ENCODE measurements at regions not wholly inside any gene's neighbourhood (a gene's known extent, or its start where the extent isn't known, plus 50 kb on each side); places are given as distances from the start of the nearest gene placed in this dataset.

GRCh38 chr3:80806673-80807072 lies 954.8 kb downstream of the GBE1 start:
- no peaks in the 10 kb centered on the region for H3K27me3 ChIP-seq (ENCODE audit: control insufficient read depth in 2 of 2, insufficient read depth in 2 of 2, low read length in 2 of 2)
- no peak overlapping the region for H3K27ac ChIP-seq (ENCODE audit: low read depth in 2 of 2, low read length in 2 of 2)
- no peaks in the 10 kb centered on the region for H3K36me3 ChIP-seq (ENCODE audit: control insufficient read depth in 2 of 2, insufficient read depth in 2 of 2, low read length in 2 of 2)
- no peak overlapping the region for H3K9ac ChIP-seq (ENCODE audit: low read depth in 1 of 2, low read length in 2 of 2)
- no peaks in the 10 kb centered on the region for H3K4me1 ChIP-seq (ENCODE audit: control insufficient read depth in 2 of 2, insufficient read depth in 2 of 2, low read length in 2 of 2)
- no peaks in the 10 kb centered on the region for H3K9me3 ChIP-seq (ENCODE audit: control insufficient read depth in 2 of 2, low read length in 2 of 2)
- no peak overlapping the region for H3K4me3 ChIP-seq (ENCODE audit: low read length in 2 of 2)

- Histone ChIP-seq H3K36me3 (ENCODE audit: control insufficient read depth in 2 of 2, insufficient read depth in 2 of 2, low read length in 2 of 2) (no peaks in the 10 kb centered on the region), H3K27me3 (ENCODE audit: control insufficient read depth in 2 of 2, insufficient read depth in 2 of 2, low read length in 2 of 2) (no peaks in the 10 kb centered on the region), H3K4me1 (ENCODE audit: control insufficient read depth in 2 of 2, insufficient read depth in 2 of 2, low read length in 2 of 2) (no peaks in the 10 kb centered on the region), H3K9me3 (ENCODE audit: control insufficient read depth in 2 of 2, low read length in 2 of 2) (no peaks in the 10 kb centered on the region), H3K9ac (ENCODE audit: low read depth in 1 of 2, low read length in 2 of 2) (no peak overlapping the region), H3K27ac (ENCODE audit: low read depth in 2 of 2, low read length in 2 of 2) (no peak overlapping the region), H3K4me3 (ENCODE audit: low read length in 2 of 2) (no peak overlapping the region)
Measured at GRCh38 chr3:80788914-80789313, 972.5 kb downstream of the GBE1 start.

GRCh38 chr3:80785875-80786274 lies 975.6 kb downstream of the GBE1 start:
- Histone ChIP-seq H3K9me3 (ENCODE audit: control insufficient read depth in 2 of 2, low read length in 2 of 2) (no peaks in the 10 kb centered on the region), H3K27ac (ENCODE audit: low read depth in 2 of 2, low read length in 2 of 2) (no peak overlapping the region), H3K4me3 (ENCODE audit: low read length in 2 of 2) (no peak overlapping the region), H3K36me3 (ENCODE audit: control insufficient read depth in 2 of 2, insufficient read depth in 2 of 2, low read length in 2 of 2) (no peaks in the 10 kb centered on the region), H3K4me1 (ENCODE audit: control insufficient read depth in 2 of 2, insufficient read depth in 2 of 2, low read length in 2 of 2) (no peaks in the 10 kb centered on the region), H3K27me3 (ENCODE audit: control insufficient read depth in 2 of 2, insufficient read depth in 2 of 2, low read length in 2 of 2) (no peaks in the 10 kb centered on the region), H3K9ac (ENCODE audit: low read depth in 1 of 2, low read length in 2 of 2) (no peak overlapping the region)

- Histone ChIP-seq H3K27ac (ENCODE audit: low read depth in 2 of 2, low read length in 2 of 2) (no peak overlapping the region), H3K4me3 (ENCODE audit: low read length in 2 of 2) (no peak overlapping the region), H3K9me3 (ENCODE audit: control insufficient read depth in 2 of 2, low read length in 2 of 2) (no peaks in the 10 kb centered on the region), H3K27me3 (ENCODE audit: control insufficient read depth in 2 of 2, insufficient read depth in 2 of 2, low read length in 2 of 2) (no peaks in the 10 kb centered on the region), H3K4me1 (ENCODE audit: control insufficient read depth in 2 of 2, insufficient read depth in 2 of 2, low read length in 2 of 2) (no peaks in the 10 kb centered on the region), H3K36me3 (ENCODE audit: control insufficient read depth in 2 of 2, insufficient read depth in 2 of 2, low read length in 2 of 2) (no peaks in the 10 kb centered on the region), H3K9ac (ENCODE audit: low read depth in 1 of 2, low read length in 2 of 2) (no peak overlapping the region)
Measured at GRCh38 chr3:80785475-80785874, 976.0 kb downstream of the GBE1 start.

- Histone ChIP-seq H3K27ac (ENCODE audit: low read depth in 2 of 2, low read length in 2 of 2) (no peak overlapping the region), H3K9me3 (ENCODE audit: control insufficient read depth in 2 of 2, low read length in 2 of 2) (no peaks in the 10 kb centered on the region), H3K4me1 (ENCODE audit: control insufficient read depth in 2 of 2, insufficient read depth in 2 of 2, low read length in 2 of 2) (no peaks in the 10 kb centered on the region), H3K36me3 (ENCODE audit: control insufficient read depth in 2 of 2, insufficient read depth in 2 of 2, low read length in 2 of 2) (no peaks in the 10 kb centered on the region), H3K9ac (ENCODE audit: low read depth in 1 of 2, low read length in 2 of 2) (no peak overlapping the region), H3K27me3 (ENCODE audit: control insufficient read depth in 2 of 2, insufficient read depth in 2 of 2, low read length in 2 of 2) (no peaks in the 10 kb centered on the region), H3K4me3 (ENCODE audit: low read length in 2 of 2) (no peak overlapping the region)
Measured at GRCh38 chr3:80771085-80771484, 990.4 kb downstream of the GBE1 start.

- H3K4me3 ChIP-seq (ENCODE audit: low read length in 2 of 2), result no peak overlapping the region
Measured at GRCh38 chr3:80770106-80771074, 991.1 kb downstream of the GBE1 start.

GRCh38 chr3:80769683-80770082 lies 991.8 kb downstream of the GBE1 start:
- H3K36me3 ChIP-seq (ENCODE audit: control insufficient read depth in 2 of 2, insufficient read depth in 2 of 2, low read length in 2 of 2), result no peaks in the 10 kb centered on the region
- H3K4me3 ChIP-seq (ENCODE audit: low read length in 2 of 2), result no peak overlapping the region
- no peak overlapping the region for H3K27ac ChIP-seq (ENCODE audit: low read depth in 2 of 2, low read length in 2 of 2)
- no peaks in the 10 kb centered on the region for H3K27me3 ChIP-seq (ENCODE audit: control insufficient read depth in 2 of 2, insufficient read depth in 2 of 2, low read length in 2 of 2)
- H3K4me1 ChIP-seq (ENCODE audit: control insufficient read depth in 2 of 2, insufficient read depth in 2 of 2, low read length in 2 of 2), result no peaks in the 10 kb centered on the region
- no peaks in the 10 kb centered on the region for H3K9me3 ChIP-seq (ENCODE audit: control insufficient read depth in 2 of 2, low read length in 2 of 2)
- H3K9ac ChIP-seq (ENCODE audit: low read depth in 1 of 2, low read length in 2 of 2), result no peak overlapping the region

More at GRCh38 chr3:80770106-80771074, 991.1 kb downstream of the GBE1 start:
- no peaks in the 10 kb centered on the region for H3K27me3 ChIP-seq (ENCODE audit: control insufficient read depth in 2 of 2, insufficient read depth in 2 of 2, low read length in 2 of 2)
- H3K27ac ChIP-seq (ENCODE audit: low read depth in 2 of 2, low read length in 2 of 2), result no peak overlapping the region
- H3K4me1 ChIP-seq (ENCODE audit: control insufficient read depth in 2 of 2, insufficient read depth in 2 of 2, low read length in 2 of 2), result no peaks in the 10 kb centered on the region
- H3K36me3 ChIP-seq (ENCODE audit: control insufficient read depth in 2 of 2, insufficient read depth in 2 of 2, low read length in 2 of 2), result no peaks in the 10 kb centered on the region
- no peaks in the 10 kb centered on the region for H3K9me3 ChIP-seq (ENCODE audit: control insufficient read depth in 2 of 2, low read length in 2 of 2)
- no peak overlapping the region for H3K9ac ChIP-seq (ENCODE audit: low read depth in 1 of 2, low read length in 2 of 2)

GRCh38 chr3:80767604-80768003 lies 993.8 kb downstream of the GBE1 start:
- Histone ChIP-seq H3K27ac (ENCODE audit: low read depth in 2 of 2, low read length in 2 of 2) (no peak overlapping the region), H3K4me3 (ENCODE audit: low read length in 2 of 2) (no peak overlapping the region), H3K27me3 (ENCODE audit: control insufficient read depth in 2 of 2, insufficient read depth in 2 of 2, low read length in 2 of 2) (no peaks in the 10 kb centered on the region), H3K4me1 (ENCODE audit: control insufficient read depth in 2 of 2, insufficient read depth in 2 of 2, low read length in 2 of 2) (no peaks in the 10 kb centered on the region), H3K36me3 (ENCODE audit: control insufficient read depth in 2 of 2, insufficient read depth in 2 of 2, low read length in 2 of 2) (no peaks in the 10 kb centered on the region), H3K9ac (ENCODE audit: low read depth in 1 of 2, low read length in 2 of 2) (no peak overlapping the region), H3K9me3 (ENCODE audit: control insufficient read depth in 2 of 2, low read length in 2 of 2) (no peaks in the 10 kb centered on the region)

GRCh38 chr3:80754969-80755368 lies 987.2 kb upstream of the ROBO1 start:
- Histone ChIP-seq H3K36me3 (ENCODE audit: control insufficient read depth in 2 of 2, insufficient read depth in 2 of 2, low read length in 2 of 2) (no peaks in the 10 kb centered on the region), H3K4me3 (ENCODE audit: low read length in 2 of 2) (no peak overlapping the region), H3K27ac (ENCODE audit: low read depth in 2 of 2, low read length in 2 of 2) (no peak overlapping the region), H3K9me3 (ENCODE audit: control insufficient read depth in 2 of 2, low read length in 2 of 2) (no peaks in the 10 kb centered on the region), H3K4me1 (ENCODE audit: control insufficient read depth in 2 of 2, insufficient read depth in 2 of 2, low read length in 2 of 2) (no peaks in the 10 kb centered on the region), H3K9ac (ENCODE audit: low read depth in 1 of 2, low read length in 2 of 2) (no peak overlapping the region), H3K27me3 (ENCODE audit: control insufficient read depth in 2 of 2, insufficient read depth in 2 of 2, low read length in 2 of 2) (no peaks in the 10 kb centered on the region)

- Histone ChIP-seq H3K9me3 (ENCODE audit: control insufficient read depth in 2 of 2, low read length in 2 of 2) (no peaks in the 10 kb centered on the region), H3K27ac (ENCODE audit: low read depth in 2 of 2, low read length in 2 of 2) (no peak overlapping the region), H3K27me3 (ENCODE audit: control insufficient read depth in 2 of 2, insufficient read depth in 2 of 2, low read length in 2 of 2) (no peaks in the 10 kb centered on the region), H3K36me3 (ENCODE audit: control insufficient read depth in 2 of 2, insufficient read depth in 2 of 2, low read length in 2 of 2) (no peaks in the 10 kb centered on the region), H3K9ac (ENCODE audit: low read depth in 1 of 2, low read length in 2 of 2) (no peak overlapping the region), H3K4me3 (ENCODE audit: low read length in 2 of 2) (no peak overlapping the region), H3K4me1 (ENCODE audit: control insufficient read depth in 2 of 2, insufficient read depth in 2 of 2, low read length in 2 of 2) (no peaks in the 10 kb centered on the region)
Measured at GRCh38 chr3:80753021-80753420, 985.2 kb upstream of the ROBO1 start.

Measured in mucosa of rectum (tissue), 2 donors.